Choroid plexus epithelial cell (primary cell): ENCODE measurements at regions not wholly inside any gene's neighbourhood (a gene's known extent, or its start where the extent isn't known, plus 50 kb on each side); places are given as distances from the start of the nearest gene placed in this dataset.

Source experiments
- DNase-seq: peaks from one replicate; pipeline ENCODE4 v3.0.0-alpha.2; 2010; ENCODE audit warnings: low read depth
- H3K4me3 ChIP-seq: 2 replicates; pipeline ENCODE4 v1.5.1; 2011; ENCODE audit warnings: low read depth, mild to moderate bottlenecking, control low read depth, low read length, moderate library complexity
- TF ChIP-seq, protein P1 (sequence below): conservative IDR thresholded peaks from 2 replicates; pipeline ENCODE4 v1.5.1; 2011; ENCODE audit warnings: low read depth, mild to moderate bottlenecking, control low read depth, inconsistent platforms, low read length, moderate library complexity

- no peak overlapping the region for H3K4me3 ChIP-seq
- DNase-seq: no peak
- TF ChIP-seq, protein P1, sequence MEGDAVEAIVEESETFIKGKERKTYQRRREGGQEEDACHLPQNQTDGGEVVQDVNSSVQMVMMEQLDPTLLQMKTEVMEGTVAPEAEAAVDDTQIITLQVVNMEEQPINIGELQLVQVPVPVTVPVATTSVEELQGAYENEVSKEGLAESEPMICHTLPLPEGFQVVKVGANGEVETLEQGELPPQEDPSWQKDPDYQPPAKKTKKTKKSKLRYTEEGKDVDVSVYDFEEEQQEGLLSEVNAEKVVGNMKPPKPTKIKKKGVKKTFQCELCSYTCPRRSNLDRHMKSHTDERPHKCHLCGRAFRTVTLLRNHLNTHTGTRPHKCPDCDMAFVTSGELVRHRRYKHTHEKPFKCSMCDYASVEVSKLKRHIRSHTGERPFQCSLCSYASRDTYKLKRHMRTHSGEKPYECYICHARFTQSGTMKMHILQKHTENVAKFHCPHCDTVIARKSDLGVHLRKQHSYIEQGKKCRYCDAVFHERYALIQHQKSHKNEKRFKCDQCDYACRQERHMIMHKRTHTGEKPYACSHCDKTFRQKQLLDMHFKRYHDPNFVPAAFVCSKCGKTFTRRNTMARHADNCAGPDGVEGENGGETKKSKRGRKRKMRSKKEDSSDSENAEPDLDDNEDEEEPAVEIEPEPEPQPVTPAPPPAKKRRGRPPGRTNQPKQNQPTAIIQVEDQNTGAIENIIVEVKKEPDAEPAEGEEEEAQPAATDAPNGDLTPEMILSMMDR: no peak
Measured at GRCh38 chr3:140748-141330, 55.7 kb upstream of the CHL1 start.
